Transverse colon (tissue), 4 donors: ENCODE measurements at regions not wholly inside any gene's neighbourhood (a gene's known extent, or its start where the extent isn't known, plus 50 kb on each side); places are given as distances from the start of the nearest gene placed in this dataset.

Experiments
- POLR2A ChIP-seq: fragments of 450-650 bp; IDR thresholded peaks from one replicate; pipeline ENCODE4 v1.6.1; 2016; ENCODE audit warnings: antibody characterized with exemption, mild to moderate bottlenecking, moderate library complexity
- POLR2AphosphoS5 ChIP-seq, 3 donors: sonication (generic); formaldehyde crosslinking; IDR thresholded peaks; one replicate each; pipeline ENCODE4 v1.6.1; 2016; ENCODE audit warnings: antibody characterized with exemption in 3 of 3
- TF ChIP-seq, protein P1 (sequence below), 5 experiments: fragments of 200-600 bp in 3 of 5; fragments of 450-650 bp in 2 of 5; sonication (generic) in 3 of 5; IDR thresholded peaks; 1 replicate in 2 of 5; 2 replicates in 3 of 5; pipeline ENCODE4 v1.5.1; 2016 to 2017; ENCODE audit warnings: antibody characterized with exemption in 5 of 5, inconsistent platforms in 3 of 5, mild to moderate bottlenecking in 2 of 5, moderate library complexity in 1 of 5

GRCh38 chr17:79182176-79183042 is 107.8 kb downstream of the ENGASE start:
- no peak for TF ChIP-seq POLR2AphosphoS5 (IDR thresholded peaks at IDR 0.05)
- TF ChIP-seq, protein P1, sequence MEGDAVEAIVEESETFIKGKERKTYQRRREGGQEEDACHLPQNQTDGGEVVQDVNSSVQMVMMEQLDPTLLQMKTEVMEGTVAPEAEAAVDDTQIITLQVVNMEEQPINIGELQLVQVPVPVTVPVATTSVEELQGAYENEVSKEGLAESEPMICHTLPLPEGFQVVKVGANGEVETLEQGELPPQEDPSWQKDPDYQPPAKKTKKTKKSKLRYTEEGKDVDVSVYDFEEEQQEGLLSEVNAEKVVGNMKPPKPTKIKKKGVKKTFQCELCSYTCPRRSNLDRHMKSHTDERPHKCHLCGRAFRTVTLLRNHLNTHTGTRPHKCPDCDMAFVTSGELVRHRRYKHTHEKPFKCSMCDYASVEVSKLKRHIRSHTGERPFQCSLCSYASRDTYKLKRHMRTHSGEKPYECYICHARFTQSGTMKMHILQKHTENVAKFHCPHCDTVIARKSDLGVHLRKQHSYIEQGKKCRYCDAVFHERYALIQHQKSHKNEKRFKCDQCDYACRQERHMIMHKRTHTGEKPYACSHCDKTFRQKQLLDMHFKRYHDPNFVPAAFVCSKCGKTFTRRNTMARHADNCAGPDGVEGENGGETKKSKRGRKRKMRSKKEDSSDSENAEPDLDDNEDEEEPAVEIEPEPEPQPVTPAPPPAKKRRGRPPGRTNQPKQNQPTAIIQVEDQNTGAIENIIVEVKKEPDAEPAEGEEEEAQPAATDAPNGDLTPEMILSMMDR (IDR thresholded peaks at IDR 0.05), result no peak
- TF ChIP-seq POLR2A, result no peak
